GM12864 (cell line): ENCODE measurements at regions not wholly inside any gene's neighbourhood (a gene's known extent, or its start where the extent isn't known, plus 50 kb on each side); places are given as distances from the start of the nearest gene placed in this dataset.

Experiments
- DNase-seq: peaks from one replicate; pipeline ENCODE4 v3.0.0-alpha.2; 2011; ENCODE audit warnings: low read depth
- H3K4me3 ChIP-seq: 2 replicates; pipeline ENCODE4 v1.5.1; 2011; ENCODE audit warnings: mild to moderate bottlenecking, low read depth, low read length, control low read depth
- CTCF ChIP-seq: IDR thresholded peaks from 2 replicates; pipeline ENCODE4 v1.5.1; 2011; ENCODE audit warnings: low read depth, mild to moderate bottlenecking, moderate library complexity, low read length, control low read depth, inconsistent platforms; ENCODE audit errors: missing control alignments

- no peak for TF ChIP-seq CTCF
- no peak for DNase-seq
- H3K4me3 ChIP-seq = no peak overlapping the region
Observed at GRCh38 chr5:61701877-61702602, 370.0 kb downstream of the ZSWIM6 start.

GRCh38 chr5:61702784-61703183, 370.7 kb downstream of the ZSWIM6 start:
- DNase-seq = no peak
- H3K4me3 ChIP-seq = no peak overlapping the region
- TF ChIP-seq CTCF = no peak

GRCh38 chr5:61704289-61704688, 372.2 kb downstream of the ZSWIM6 start:
- no peak for TF ChIP-seq CTCF
- no peak overlapping the region for H3K4me3 ChIP-seq

DNA sequence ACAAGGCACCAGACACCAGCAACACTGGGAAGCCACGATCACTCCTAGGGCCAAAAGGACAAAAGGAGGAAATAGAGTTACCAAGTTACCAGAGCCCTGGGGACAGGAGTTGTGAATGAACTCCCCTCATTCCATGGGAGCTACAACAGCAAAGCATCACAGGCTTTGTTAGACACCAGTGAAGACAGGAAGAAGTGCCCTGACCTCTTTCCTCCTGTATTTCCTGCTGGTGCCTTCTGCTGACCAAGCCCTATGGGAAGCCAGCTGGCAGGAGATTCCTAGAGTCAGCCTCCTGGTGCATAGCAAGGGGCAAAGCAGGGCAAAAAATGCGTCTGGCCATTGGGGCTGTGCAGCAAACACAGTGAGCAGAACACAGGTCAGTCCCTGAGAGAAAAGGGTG, 374.7 kb downstream of the ZSWIM6 start:
- TF ChIP-seq CTCF = no peak

More at GRCh38 chr5:61704289-61704688, 372.2 kb downstream of the ZSWIM6 start:
- DNase-seq = no peak

DNA sequence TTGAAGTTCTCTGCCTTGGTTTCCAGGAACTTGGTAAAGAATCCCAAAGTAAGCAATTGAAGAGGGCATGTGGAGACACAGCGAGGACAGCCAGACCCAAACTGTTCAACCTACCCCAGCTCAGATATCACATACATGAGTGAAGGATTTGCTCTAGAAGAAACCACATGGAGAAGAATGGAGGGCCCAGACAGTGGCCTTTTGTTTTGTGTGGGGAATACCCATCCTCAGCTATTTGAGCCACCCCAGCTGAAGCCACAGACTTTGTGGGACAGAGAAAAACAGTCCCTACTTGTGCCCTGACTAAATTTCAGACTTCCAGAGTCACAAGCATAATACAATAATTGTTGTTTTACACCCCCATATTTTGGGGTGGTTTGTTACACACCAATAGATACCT, 387.1 kb downstream of the ZSWIM6 start:
- TF ChIP-seq CTCF = no peak
- H3K4me3 ChIP-seq = no peak overlapping the region
- DNase-seq = no peak

More for the DNA sequence above, 374.7 kb downstream of the ZSWIM6 start:
- DNase-seq = no peak
- no peak overlapping the region for H3K4me3 ChIP-seq

- no peak overlapping the region for H3K4me3 ChIP-seq
- no peak for DNase-seq
- no peak for TF ChIP-seq CTCF
Observed at GRCh38 chr5:61720829-61721228, 388.8 kb downstream of the ZSWIM6 start.

DNA sequence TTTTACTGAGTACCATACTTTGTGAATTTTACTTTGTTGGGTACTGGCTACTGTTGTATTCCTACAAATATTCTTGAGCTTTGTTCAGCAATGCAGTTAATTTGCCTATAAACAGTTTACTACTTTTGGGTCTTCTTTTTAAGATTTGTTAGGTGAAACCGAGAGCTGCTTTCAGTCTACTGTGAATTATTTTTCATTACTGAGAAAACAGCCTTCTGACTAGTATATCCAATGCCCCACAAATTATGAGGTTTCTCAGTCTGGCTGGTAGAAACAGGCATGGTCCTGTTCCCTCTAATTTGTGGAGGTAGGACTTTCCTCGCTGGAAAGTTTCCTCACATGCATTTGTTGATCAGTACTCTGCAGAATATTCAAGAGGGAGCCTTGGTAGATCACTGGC, 392.0 kb downstream of the ZSWIM6 start:
- TF ChIP-seq CTCF = no peak
- DNase-seq = no peak
- no peak overlapping the region for H3K4me3 ChIP-seq
